NCI-H510A (cell line): ENCODE measurements at regions not wholly inside any gene's neighbourhood (a gene's known extent, or its start where the extent isn't known, plus 50 kb on each side); places are given as distances from the start of the nearest gene placed in this dataset.
"Not testable (repeated sequence)": the region's sequence is repeated elsewhere in the genome, so short reads cannot be mapped to it uniquely, and the experiment has no call there.

Experiments
- DNase-seq: peaks from one replicate; lab custom pipeline; 2025; lab: John Stamatoyannopoulos, UW

DNA sequence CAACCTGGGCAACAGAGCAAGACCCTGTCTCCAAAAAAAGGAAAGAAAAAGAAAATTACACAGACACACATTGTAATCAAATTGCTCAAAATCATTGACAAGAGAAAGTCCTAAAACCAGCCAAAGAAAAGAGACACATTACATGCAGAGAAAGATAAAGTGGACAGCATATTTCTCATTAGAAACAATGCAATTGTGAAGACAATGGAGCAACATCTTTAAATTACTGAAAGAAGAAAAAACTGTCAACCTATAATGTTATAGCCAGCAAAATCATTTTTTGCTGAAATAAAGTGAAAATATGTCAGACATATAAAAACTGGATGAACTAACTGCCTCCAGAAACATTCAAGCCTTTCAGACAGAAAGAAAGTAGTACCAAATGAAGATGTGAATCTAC lies 120.6 kb downstream of the TMEM167A start:
- no peak for DNase-seq

GRCh38 chr5:82952326-82952725 lies 124.9 kb downstream of the TMEM167A start:
- no peak for DNase-seq

DNA sequence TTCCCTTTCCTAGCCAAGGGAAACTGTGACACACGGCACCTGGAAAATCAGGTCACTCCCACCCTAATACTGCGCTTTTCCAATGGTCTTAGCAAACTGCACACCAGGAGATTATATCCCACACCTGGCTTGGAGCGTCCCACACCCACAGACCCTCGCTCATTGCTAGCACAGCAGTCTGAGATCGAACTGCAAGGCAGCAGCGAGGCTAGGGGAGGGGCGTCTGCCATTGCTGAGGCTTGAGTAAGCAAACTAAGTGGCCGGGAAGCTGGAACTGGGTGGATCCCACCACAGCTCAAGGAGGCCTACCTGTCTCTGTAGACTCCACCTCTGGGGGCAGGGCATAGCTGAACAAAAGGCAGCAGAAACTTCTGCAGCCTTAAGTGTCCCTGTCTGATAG lies 132.9 kb downstream of the TMEM167A start:
- not testable (repeated sequence) for DNase-seq

GRCh38 chr5:82942083-82942881 lies 134.9 kb downstream of the TMEM167A start:
- DNase-seq: no peak

DNA sequence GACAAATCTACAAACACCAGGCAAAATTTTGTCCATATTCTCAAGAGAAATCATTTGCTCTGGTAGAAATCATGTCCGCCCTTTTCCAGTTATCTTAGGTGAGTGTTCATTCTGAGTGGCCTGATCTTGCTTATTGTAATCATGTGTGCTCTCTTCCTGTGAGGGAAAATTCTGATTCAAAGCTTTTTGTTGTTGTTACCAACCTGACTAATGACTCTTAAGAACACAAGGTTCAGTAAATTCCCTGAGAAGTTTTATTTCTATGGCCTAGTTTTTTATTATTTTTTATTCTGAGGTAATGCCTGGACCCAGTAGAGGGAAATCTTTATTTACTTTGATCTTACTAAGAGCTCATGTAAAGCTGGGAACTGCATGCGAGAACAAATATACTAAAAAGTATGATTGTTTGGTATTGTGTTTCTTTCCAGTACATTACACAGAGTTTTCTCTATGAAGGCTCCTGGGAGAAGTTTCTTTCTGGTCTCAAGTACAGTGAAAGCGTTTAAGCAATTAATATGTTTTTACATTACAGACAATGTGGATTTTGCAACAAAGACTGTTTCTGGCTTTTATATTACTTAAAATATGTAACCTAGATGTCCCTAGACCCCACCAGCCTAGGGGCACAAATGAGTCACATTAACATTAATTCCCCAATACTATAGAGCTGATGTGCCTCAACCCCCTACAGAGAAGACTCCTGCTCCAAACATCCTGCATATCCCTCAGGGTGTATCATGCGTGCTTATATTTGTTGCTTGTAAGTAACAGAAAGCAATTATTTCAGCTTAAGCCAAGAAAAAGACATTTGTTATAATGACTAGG lies 138.1 kb downstream of the TMEM167A start:
- no peak for DNase-seq

DNA sequence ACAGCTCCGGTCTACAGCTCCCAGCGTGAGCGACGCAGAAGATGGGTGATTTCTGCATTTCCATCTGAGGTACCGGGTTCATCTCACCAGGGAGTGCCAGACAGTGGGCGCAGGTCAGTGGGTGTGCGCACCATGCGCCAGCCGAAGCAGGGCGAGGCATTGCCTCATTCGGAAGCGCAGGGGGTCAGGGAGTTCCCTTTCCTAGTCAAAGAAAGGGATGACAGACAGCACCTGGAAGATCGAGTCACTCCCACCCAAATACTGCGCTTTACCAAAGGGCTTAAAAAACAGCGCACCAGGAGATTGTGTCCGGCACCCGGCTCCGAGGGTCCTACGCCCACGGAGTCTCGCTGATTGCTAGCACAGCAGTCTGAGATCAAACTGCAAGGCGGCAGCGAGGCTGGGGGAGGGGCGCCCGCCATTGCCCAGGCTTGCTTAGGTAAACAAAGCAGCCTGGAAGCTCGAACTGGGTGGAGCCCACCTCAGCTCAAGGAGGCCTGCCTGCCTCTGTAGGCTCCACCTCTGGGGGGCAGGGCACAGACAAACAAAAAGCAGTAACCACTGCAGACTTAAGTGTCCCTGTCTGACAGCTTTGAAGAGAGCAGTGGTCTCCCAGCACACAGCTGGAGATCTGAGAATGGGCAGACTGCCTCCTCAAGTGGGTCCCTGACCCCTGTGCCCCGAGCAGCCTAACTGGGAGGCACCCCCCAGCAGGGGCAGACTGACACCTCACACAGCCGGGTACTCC lies 144.5 kb downstream of the TMEM167A start:
- DNase-seq: not testable (repeated sequence)

- DNase-seq: no peak
These were observed 146.1 kb downstream of the TMEM167A start for GRCh38 chr5:82931110-82931509.

DNA sequence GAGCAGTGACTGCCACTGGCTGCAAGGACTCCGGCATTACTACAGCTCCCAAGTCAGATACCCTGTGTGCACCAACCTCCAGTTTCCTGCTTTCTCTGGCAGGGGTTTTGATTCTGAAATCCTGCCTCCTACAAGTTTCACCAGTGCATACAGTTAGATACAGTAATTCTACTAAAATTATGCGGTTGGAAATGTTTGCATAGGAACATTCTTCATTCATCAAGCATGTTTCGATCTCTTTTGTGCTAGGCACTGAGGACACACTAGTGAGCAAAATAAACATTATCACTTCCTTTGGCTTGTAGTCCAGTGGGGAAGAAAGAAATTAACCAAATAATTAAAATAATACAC lies 152.2 kb downstream of the TMEM167A start:
- DNase-seq: no peak

DNA sequence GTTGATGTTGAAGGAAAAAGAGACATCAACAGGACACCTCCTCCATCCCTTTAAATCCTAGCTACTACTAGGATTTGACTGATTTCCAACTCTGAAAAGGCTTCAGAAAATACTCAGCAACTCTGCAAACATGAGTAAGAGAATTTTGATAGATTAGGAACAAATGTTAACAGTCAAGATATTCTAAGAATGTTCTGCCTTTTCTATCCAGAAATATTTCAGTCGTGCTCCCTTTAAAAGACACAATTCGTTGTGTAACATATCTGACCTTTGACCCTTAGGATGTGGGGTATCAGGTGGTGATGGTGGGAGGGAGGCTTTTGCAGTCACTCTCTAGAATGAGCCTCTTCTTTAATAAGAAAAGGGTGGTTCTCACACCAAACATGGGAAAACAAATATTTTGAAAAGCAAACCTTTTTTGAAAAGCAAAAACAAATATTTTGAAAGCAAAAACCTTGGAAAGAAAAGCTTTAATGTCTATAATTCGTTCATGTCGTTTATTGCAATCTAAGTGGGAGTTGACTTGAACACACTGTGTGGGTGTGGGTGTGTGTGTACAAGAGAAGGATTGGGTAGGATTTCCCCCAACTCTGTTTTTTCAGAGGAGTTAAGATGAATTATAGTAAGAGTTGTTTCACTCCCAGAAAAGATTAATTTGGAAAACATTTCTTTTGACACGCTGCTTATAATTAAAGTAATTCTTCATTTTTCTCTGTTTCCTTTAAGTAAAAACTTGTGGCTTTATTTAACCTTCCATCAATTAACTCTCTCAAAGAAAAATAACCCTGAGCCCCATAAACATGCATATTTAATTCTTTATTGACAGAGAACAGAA lies 152.8 kb downstream of the TMEM167A start:
- no peak for DNase-seq

DNA sequence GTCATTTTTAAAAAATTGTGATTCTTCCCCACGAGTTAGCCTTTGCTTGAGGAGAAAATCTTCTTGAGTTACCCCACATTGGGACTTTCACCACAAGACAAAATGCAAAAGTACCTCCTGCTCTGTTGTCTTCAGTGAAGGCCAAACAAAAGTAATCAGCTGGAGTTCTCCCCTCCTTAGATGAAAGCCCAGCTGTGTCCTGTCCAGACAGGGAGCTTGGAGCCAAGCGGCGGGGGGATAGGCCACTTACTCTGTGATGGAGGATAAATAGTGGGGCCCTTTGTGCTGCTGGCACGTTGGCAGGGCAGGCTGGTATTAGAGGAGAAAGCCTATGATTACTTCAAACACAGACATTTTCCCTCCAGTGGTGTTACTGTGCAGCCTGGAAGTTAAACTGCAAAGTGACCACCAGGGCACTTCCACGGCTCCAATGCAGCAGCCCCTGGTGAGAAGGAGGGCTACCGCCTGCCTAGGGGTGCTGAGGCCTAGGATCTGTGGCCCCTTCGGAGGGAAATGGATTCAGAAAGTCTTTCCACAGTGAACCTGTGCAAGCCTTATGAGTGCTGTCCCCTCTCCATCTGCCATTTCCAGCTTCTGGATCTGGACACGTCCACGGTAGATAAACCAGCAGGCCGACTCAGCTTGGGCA lies 155.0 kb downstream of the TMEM167A start:
- DNase-seq: no peak

DNA sequence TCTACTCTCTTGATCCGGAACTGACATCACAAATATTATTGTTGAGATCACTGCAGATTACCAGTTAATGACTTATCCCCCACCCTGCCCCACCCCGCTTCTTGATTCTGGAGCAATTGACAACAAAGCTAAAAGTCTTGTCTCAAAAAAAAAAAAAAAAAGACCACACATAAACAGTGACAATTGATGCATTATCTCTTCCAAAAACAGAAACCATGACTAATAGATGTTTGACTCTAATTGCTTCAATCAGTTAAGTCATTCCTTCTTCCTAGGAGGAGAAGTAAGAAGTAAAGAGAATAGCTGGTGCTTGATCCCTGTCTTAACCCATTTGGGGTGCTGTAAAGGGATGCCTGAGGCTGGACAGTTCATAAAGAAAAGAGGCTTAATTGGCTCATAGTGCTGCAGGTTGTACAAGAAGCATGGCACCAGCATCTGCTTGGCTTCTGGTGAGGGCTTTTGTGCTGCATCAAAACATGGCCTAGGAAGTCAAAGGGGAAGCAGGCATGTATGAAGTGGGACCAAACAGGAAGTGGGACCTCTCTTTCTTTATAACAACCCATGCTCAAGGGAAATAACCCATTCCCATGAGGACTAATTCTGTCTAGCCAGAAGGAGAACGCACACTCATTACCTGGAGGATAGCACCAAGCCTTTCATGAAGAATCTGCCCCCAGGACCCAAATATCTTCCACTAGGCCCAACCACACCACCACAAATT lies 158.7 kb downstream of the TMEM167A start:
- DNase-seq: no peak

DNA sequence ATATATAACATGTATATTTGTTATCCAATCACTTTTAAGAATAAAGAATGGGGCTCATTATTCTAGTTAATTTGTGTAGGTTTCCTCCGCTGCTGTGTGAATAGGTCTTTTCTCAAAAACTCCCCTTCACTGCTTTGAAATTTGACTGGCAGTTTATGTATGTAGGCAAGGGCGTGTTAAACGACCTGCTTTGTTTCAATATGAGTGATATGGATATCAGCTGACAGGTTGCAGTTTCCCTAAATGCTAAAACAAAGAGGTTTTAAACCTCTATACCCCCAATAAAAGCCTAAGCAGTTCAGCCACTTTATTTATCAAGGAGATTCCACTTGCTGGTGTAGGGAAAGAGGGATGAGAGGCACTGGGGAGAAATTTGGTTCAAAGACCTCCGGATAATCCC lies 159.6 kb downstream of the TMEM167A start:
- DNase-seq: no peak

DNA sequence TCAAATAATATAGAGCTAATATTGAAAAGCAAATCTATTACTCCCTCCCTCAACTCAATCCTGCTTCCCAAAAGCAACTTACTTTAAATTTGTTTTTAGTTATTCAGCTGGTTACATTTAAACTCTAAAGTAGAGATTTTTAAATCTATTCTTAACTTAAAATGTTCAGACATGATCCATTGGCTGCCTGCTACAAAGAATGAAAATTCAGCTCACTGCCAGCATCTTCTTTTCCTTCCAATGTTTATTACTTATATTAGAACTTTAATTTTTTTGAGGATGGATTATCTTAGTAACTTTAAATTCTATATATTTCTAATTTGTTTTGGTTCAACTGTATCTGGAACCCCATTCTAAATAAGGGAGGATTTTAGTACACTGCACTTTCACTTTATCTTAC lies 163.2 kb downstream of the TMEM167A start:
- DNase-seq: no peak

- no peak for DNase-seq
These were observed 164.7 kb downstream of the TMEM167A start for GRCh38 chr5:82912462-82912861.

DNA sequence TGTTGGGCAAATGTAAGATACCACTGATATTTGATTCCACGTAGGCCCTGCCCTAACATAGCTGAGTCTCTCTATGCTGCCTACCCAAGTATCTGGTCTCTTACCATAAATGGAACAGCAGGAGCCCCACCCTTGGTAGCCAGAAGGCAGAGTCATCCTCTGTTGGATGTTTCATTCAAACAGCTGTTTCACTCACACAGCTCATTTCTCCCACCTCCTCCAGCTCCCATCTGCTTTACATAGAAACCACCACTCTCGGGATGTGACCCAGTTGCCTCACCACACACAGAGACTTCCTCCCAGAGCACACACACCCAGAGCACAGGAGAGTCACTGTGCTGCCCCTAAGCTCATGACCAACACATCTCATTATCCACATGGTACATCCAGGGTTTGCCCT lies 165.3 kb downstream of the TMEM167A start:
- no peak for DNase-seq

- no peak for DNase-seq
These were observed 166.3 kb downstream of the TMEM167A start for GRCh38 chr5:82910905-82911304.

DNA sequence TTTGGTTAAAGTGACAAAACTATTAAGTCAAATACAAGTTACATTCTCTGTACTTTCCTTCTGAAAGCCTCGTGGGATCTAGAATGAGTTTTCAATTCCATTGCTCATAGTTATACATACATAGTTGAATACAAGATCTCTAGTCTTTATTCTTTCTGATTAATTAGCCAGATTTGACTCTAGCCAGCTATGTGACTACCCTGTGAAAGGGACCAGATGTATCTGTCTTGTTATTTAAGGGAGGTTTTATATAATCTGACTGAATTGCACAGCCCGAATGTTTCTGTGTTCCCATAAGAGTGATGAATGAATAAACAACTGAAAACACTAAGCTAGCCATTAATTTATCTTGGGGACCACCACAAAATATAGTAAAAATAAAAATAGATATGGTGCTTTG lies 166.7 kb downstream of the TMEM167A start:
- DNase-seq: no peak

DNA sequence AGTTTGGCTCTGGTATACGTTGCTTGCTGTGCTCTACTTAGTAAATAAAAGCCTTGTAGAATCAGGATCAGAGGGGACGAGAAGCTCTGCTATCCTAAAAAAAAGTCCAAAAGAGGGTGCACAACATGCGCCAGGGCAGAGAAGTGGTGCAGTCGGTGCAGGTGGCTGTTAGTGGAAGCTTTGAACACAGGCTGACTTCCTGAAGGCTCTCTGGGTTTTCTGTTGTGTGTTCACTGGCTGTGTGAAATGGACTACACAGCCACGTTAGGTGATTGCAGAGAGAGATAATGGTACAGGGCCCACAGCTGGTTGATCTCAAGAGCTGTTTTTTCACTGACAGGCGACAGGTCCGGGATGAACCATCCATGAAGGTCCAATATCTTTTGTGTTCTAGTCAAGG lies 167.4 kb downstream of the TMEM167A start:
- no peak for DNase-seq

GRCh38 chr5:82905986-82906385 lies 171.2 kb downstream of the TMEM167A start:
- DNase-seq: no peak

GRCh38 chr5:82901281-82901888 lies 175.8 kb downstream of the TMEM167A start:
- no peak for DNase-seq
